ENCODE measurements at regions not wholly inside any gene's neighbourhood (a gene's known extent, or its start where the extent isn't known, plus 50 kb on each side); places are given as distances from the start of the nearest gene placed in this dataset.

DNA sequence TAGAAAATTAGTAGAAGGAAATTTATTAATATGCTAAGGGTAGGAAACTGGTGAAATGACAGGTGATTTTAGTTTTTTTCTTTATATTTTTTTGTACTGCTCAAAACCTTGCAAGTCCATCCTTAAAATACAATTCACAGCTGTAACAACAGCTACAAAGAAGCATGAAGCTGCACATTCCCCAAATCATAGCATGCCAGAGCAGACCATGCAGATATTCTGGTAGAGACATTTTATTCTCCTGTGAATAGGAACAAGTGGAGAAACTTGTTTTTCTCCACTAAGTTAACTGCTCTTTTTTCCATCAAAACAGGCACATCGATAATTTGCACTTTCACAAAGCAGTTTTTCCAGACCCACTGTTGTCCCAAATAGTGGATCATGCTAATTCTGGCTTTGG, 1125.7 kb downstream of the BRINP3 start:
- TF ChIP-seq, protein P1, sequence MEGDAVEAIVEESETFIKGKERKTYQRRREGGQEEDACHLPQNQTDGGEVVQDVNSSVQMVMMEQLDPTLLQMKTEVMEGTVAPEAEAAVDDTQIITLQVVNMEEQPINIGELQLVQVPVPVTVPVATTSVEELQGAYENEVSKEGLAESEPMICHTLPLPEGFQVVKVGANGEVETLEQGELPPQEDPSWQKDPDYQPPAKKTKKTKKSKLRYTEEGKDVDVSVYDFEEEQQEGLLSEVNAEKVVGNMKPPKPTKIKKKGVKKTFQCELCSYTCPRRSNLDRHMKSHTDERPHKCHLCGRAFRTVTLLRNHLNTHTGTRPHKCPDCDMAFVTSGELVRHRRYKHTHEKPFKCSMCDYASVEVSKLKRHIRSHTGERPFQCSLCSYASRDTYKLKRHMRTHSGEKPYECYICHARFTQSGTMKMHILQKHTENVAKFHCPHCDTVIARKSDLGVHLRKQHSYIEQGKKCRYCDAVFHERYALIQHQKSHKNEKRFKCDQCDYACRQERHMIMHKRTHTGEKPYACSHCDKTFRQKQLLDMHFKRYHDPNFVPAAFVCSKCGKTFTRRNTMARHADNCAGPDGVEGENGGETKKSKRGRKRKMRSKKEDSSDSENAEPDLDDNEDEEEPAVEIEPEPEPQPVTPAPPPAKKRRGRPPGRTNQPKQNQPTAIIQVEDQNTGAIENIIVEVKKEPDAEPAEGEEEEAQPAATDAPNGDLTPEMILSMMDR (IDR thresholded peaks at IDR 0.05) = no peak
- no peak for TF ChIP-seq ZFX (IDR thresholded peaks at IDR 0.05; ENCODE audit: borderline replicate concordance)

Measured in 22Rv1 (cell line).